GM19455 (cell line): ENCODE measurements at regions not wholly inside any gene's neighbourhood (a gene's known extent, or its start where the extent isn't known, plus 50 kb on each side); places are given as distances from the start of the nearest gene placed in this dataset.
"Not testable (repeated sequence)": the region's sequence is repeated elsewhere in the genome, so short reads cannot be mapped to it uniquely, and the experiment has no call there.

Experiments used
- ATAC-seq: cut with Tn5 transposase; IDR thresholded peaks from one replicate; pipeline ENCODE4 v1.9.1; 2021; ENCODE audit not compliant: unreplicated experiment

DNA sequence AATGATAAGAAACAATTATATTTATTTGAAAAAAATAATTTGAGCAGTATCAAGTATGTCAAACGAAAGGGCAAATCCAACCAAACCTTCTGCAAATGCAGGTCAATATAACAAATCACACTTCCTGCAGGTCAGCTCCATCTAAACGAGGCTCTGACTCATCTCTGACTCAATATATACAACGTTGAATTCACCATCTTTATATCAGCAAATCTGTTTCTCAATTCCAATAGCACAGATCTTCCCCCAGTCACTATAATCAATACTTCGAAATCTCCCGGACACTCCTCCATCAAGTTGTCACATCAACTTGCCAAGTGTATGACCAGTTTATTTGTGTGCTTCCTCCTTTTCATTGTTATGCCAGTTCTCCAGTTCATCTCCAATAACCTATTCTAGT, 388.9 kb downstream of the ZEB2 start:
- ATAC-seq, result no peak

DNA sequence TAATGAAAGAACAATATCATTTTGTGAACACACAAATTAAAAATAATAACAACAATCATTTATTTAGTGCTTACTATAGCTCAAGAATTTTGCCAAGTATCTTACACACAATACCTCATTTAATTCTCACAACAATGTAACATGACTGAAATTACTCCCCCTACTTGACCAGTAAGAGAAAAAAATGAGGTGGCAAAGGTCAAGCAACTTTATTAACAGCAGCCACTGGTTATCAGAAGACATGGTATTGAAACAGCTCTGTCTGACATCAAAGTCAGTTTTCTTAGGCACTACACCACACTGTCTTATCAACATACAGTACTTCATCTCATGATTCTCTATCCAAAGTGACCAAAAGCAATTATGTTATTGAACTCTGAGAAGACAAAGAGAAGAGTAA, 389.4 kb downstream of the ZEB2 start:
- no peak for ATAC-seq

DNA sequence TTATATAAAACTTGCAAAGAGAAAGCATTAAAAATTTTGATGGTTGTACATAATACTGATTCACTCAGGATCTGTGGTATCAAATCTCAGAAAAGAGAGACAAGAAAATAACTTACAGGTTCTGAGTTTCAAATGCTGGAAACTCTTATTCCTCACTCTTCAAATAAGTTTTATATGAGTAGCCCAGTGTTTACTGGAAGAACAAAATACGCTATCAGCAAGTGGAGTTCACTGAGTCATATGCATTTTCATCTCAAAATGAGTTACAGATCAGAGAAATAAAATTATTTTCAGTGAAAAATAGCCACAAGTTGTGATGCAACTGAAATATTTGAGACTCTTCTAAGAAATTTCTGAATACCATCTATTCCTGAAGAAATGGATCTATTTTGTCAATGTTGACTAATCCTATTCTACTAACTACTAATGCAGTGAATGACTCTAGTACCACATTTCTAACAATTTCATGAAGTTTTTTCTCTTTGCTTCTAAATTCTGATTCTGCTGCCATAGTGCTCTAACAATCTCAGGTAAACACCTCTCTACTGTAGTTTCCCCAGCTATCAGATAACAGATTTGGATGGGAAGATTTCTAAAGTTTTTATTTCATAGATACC, 391.7 kb downstream of the ZEB2 start:
- ATAC-seq, result no peak

DNA sequence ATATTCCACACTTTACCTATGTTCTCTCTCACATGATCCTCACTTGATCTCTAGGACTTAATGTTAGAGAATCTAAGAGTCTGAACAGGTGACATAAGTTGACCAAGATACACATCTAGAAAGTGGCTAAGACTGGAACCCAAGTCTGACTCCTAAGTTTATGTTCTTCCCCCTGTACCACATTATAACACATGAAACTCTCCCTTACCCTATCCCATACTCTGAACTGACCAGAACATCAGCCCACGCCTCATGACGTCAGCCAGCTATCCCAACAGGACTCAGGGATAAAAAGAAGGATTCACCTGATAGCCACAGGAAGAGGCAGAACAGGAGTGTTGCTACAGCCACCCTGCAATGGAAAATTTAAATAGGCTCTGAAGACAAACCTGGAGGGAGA, 392.2 kb downstream of the ZEB2 start:
- ATAC-seq, result no peak

DNA sequence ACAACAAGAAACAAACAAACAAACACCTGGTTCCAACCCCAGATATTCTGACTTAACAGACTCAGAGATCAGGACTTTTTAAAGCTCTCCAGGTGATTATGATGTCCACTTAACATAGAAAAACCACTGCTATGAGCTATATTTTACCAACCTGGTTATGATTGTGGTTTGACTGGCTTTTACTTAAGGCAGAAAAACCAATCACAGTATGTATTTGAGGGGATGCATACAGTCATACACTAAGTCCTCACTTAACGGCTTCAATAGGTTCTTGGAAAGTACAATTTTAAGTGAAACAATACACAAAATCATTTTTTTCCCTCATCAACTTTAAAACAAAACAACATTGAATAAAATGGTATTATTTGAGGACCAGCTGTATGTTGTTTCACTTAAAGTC, 393.6 kb downstream of the ZEB2 start:
- ATAC-seq, result no peak

DNA sequence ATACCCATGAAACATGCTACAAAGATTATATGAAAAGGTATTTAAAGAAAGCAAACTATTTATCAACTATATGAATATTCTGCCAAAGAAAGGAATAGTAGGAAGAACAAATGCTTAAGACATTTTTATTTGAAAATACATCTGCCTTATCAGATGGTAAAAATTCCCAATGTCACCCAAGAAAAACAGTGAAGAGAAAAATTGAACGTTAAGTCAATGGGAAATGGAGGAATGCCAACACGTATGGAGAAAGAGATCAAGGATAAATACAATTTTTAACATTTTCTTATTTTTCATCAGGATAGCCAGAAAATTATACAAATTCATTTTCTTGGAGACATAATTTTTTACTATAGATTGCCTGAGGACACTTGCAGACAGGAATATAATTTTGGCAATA, 394.2 kb downstream of the ZEB2 start:
- ATAC-seq, result no peak

DNA sequence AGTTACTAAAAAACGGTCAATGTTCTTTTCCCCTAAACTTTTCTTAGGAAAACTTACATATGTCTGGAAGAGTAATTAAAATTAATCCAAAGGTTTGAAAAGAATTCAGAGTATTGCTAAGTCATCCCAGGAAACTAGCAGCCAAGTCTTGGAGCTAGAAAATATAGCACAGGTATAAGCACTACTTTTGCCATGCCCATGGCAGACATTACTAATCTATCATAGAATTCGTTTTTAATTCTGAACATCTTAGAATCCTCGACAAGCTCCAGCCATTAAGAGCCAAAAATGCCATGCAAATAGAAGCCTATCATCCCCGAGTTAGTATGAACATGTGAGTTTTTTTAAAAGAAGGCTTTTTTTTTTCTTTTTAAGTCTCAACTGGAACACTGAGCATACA, 395.0 kb downstream of the ZEB2 start:
- ATAC-seq, result no peak

DNA sequence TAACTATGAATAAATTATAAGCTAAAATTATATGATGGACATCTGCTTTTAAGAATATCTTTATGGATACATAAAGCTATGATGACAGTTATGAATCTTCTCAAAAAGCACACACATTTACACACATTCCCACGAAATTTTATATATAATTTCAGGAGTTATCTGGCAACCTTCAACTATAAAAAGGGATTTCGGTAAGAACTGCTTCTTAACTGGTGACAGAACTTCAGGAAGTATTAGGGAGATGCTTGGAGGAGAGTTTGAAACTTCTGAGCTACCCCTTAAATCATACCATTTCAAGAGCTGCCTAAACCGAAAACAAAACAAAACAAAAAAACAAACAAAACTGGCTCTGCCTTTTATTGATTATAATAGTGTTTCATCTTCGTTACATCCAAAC, 399.4 kb downstream of the ZEB2 start:
- ATAC-seq, result no peak

DNA sequence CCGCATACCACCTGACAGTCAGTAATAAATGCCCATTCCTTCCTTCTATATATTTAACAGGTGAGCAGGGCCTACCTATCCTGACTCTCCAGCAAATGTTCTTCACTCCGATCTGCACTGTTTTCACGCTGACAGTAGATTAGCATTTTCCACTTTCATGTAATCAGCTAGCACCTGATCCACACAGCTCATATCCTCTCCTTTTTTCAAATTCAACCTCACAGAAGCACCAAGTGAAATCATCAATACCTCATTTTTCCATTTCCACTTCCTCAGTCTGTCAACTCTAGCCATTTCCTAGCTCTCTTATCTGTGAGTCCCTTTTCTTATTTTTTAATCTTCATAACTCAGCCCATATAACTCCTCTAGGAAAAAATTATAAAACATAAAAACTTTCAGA, 402.8 kb downstream of the ZEB2 start:
- no peak for ATAC-seq

DNA sequence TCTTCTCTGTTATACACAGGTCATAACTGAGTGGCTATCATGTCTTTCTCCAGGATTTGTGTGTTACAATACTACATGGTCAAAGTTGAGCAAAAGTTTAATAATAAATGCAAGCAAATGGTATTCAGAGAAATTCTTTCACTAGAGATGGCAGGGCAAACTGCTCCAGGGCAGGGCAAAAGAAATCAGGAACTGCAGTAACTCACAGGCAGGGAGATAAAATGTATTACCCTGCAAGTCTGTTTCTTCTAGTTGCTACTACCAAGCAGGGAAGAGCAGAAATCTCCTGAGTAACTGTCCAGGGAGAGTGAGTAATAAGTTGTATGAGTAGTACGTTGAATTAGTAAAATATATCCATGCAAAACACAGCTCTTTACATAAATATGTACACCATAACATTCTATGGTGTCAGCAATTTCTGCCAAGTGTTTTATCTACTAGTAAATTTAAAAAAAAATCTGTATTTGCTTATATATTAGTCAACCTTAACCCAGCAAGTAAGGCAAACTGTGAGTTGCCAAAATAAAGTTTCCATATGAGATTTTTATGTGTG, 404.1 kb downstream of the ZEB2 start:
- ATAC-seq, result no peak

DNA sequence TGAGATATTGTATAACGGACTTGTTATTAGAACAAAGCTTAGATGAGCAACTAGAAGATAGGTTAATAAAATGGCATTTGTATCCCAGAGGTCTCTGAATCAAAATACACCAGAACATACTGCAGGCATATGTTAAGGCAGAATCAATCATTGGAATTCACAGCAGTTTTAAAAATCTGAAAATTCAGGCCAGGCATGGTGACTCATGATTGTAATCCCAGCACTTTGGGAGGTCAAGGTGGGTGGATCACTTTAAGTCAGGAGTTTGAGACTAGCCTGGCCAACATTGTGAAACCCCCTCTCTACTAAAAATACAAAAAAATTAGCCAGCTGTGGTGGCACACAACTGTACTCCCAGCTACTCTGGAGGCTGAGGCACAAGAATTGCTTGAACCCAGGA, 405.2 kb downstream of the ZEB2 start:
- ATAC-seq, result no peak

DNA sequence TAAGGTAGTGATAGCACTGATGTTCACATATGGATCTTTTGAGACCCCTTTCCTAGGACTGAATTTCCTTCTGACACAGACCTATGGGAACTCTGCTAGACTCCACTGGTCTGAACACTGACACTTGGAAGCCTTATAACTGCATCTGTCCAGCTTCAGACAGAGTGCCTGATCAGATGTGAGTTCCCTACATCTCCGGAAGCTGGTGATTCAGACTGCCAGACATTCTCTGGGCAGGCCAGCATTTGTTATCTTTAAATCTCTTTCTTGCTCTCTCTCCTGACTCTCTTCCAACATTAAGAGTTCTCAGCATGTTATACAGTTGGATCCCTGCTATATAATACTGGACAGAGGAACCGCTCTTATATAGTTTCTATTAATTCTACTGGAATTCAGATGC, 408.5 kb downstream of the ZEB2 start:
- ATAC-seq, result no peak

DNA sequence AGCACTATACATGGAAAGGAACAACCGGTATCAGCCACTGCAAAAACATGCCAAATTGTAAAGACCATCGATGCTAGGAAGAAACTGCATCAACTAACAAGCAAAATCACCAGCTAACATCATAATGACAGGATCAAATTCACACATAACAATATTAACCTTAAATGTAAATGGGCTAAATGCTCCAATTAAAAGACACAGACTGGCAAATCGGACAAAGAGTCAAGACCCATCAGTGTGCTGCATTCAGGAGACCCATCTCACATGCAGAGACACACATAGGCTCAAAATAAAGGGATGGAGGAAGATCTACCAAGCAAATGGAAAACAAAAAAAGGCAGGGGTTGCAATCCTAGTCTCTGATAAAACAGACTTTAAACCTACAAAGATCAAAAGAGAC, 413.8 kb downstream of the ZEB2 start:
- ATAC-seq, result not testable (repeated sequence)

DNA sequence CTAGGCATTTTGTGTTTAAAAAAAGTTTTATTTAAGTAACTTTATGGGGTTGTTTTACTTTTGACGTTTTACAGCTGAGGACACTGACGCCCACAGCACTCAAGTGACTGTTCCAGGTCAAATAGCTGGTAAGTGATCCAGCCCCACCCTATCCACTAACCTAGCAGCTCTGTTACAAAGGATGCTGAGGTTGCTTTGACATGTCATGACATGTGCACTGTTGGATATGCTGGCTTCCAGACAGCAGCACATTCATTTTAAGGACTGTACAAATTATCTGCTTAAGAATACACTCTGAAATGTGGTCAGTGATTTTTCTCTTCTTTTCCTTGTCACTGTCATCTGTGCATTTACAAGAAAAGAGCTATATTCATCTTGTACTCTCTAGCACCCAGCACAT, 417.5 kb downstream of the ZEB2 start:
- no peak for ATAC-seq

DNA sequence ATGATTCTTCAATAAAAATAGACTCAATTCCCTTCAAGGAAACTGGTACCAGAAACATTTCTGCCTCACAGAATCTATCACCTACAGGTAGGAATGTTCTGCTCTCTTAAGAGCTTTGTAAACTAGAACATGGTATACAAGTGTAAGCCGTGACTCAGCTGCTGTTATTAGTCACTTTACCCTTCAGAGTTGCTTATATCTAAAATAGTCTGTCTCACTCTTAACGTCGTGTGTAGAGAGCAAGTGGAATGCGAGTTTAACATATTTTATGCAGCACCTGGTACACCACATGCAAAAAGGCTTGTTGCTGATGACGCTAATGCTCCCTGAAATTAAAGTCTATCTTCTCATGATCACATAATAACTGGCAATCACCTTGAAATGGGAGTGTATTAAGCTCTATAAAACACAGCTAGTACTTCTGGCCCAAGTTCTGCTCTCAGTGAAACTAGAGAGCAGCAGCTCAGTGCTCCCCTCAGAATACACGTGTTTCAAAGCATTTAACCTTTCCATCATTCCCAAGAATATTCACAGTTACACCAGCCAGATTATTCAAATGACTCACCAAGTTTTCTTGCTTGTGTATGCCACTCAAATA, 420.0 kb downstream of the ZEB2 start:
- ATAC-seq, result no peak

DNA sequence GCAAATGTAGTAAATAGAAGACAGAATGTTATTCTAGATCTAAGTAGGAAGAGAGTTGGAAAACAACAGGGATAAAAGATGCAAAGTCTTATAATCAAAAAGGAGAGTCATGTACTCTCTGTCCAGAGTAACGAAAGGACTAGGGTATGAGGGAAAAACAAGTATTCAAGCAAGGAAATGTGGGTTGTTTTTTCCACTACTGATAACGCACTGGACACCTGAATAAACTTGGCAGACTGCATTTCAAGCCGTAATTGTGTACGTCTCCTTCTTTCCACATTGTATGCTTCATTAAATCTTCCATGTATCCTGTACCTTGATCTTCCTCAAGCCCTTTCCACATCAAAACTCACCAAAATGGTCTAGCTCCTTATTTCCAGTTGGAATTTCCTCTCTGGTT, 420.6 kb downstream of the ZEB2 start:
- ATAC-seq, result no peak

DNA sequence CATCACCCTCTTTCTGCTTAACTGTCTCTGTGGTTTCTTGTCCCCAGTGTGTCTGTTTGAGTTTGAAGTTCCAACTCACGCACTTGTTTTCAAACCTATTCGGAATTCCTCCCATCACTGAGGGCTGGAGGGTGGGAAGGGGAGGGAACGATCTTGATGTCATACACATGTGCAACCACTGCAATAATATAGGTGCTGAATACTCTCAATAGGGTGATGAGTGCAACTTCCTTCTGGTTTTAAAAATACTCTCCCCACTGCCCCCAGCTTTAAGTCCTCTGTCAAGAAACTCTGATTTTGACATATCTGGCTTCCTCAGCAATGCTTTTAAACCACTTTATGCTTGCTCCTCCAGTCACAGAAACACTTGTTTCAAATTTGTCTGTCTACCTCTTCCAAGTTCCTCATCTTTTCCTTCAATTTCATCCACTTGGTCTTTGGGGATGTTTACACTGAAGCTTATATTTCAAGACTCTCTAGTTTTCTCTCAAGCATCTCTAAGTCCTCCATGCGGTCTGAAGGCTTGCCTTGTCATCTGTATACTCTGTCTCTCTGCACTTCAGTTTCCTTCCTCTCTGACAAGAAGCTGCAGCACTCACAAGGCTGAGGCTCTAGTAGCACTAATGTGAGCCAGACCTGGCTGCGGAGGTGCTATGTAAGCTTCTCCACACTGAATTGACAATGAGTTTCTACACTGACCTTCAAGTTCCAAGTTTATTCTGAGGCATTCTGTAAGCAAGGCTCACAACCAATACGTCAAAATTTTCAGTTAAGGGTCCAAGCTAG, 422.3 kb downstream of the ZEB2 start:
- ATAC-seq, result no peak

DNA sequence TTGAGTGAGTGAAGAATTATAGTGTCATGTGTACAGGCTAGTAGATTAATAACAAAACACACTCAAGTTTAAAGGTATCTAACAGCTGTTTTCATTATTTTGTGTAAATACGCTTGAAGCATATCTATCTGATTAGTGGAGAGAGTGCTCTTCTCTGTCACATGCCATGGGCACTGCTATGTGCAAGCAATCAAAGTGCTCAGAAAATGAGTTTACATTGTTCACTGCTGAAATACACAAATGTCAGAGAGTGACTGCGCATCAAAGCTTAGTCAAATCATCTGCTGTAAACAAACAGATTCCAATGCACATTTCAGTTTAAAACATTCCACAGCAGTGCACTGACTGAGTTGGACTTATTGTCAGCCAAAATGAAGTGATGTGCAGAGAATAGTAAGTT, 423.4 kb downstream of the ZEB2 start:
- ATAC-seq, result no peak

DNA sequence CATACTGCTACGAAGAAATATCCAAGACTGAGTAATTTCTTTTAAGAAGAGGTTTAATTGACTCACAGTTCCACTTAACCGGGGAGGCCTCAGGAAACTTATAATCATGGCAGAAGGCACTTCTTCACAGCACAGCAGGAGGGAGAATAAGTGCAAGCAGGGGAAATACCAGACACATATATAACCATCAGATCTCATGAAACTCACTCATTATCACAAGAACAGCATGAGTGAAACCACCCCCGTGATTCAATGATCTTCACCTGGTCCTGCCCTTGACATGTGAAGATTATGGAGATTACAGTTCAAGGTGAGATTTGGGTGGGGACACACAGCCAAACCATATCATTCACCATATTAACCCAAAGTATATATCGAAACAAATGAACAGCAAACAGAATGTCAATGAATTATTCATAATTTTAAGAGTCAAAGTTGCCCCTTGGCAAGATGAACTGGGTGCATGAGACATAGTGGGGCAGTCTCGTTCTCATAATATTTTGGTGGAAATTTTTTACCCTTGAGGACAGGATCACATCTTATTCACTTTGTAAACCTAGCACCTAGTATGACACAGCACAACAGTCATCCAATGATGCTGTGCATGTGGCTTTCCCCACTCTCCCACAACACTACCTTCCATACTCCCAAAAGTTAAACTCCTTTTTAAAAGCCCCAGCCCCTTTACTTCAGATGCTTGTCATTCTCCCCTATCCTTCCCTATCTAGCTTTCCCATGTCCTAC, 425.3 kb downstream of the ZEB2 start:
- ATAC-seq, result no peak

DNA sequence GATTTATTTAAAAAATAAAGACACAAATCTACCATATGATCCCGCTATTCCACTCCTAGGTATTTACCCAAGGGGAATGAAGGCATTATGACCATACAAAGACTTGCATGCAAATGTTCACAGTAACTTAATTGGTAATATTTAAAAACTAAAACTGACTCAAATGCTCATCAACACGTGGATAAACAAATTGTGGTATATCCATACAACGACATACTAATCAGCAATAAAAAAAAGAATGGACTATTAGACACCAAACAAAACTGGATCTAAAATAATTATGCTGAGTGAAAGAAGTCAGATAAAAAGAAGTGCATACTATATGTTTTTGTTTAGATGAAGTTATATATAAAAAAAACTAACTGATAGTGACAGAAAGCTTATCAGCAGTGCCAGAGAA, 428.3 kb downstream of the ZEB2 start:
- no peak for ATAC-seq

DNA sequence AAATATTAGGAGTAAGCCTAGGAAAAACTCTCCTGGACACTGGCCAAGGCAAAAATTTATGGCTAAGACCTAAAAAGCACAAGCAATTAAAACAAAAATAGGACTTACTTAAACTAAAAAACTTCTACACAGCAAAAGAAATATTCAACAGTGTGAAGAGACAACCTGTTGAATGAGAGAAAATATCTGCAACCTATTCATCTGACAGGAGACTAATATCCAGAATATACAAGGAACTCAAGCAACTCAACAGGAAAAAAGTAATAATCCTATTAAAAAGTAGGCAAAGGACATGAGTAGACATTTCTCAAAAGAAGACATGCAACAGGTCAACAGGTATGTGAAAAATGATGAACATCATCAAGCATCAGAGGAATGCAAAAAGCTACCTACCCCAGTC, 431.1 kb downstream of the ZEB2 start:
- no peak for ATAC-seq

DNA sequence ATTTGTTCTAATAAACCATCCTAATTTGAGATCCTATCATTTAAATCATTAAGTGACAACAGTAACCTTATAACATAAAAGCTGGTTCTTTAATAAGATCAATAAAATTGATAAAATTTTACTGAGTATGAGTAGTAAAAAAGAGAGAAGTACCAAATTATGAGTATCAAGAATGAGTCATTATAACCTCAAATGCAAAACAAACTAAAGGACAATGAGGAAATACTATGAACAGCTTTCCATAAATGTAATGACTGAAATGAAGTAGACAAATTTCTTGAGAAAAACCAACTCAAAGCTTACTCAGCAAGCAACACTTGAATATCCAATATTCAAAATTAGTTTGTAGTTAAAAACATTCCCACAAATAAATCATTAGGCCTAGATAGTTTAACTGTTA, 433.0 kb downstream of the ZEB2 start:
- no peak for ATAC-seq
